ENCODE measurements at regions not wholly inside any gene's neighbourhood (a gene's known extent, or its start where the extent isn't known, plus 50 kb on each side); places are given as distances from the start of the nearest gene placed in this dataset.

DNA sequence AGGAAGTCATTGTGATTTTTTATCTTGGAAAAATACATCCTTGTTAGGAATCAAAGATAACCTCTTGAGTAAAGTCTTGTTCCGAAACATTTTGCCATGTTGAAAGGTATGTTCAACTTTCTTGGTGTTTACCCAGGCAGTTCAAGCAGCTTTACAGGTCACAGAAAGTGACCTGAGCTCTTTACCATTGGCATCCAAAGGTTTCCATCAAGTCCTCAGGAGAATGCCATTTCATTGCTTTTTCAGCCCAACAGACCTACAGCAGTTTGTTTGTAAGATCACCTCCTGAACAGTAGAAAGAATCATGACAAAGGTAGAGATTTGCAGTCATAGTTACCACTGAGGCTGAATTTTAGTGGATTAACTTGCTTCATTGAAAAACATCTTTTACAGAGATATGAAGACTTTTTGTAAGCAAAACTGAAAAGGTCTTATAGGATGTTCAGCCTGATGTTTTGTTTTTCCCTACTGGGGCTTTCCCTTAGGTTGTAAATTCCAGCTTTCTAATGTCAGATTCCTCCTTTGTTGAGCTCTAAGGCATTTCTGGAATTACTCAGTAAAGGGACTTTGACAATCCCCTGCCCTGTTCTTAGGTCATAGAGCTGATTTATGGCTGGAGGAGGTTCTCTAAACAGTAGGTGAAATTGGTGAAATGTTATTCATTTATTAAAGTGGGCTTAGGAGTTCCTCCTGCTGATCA is 236.8 kb upstream of the RBMS1 start:
- DNase-seq (ENCODE audit: extremely low read depth, low read depth), result no peak
- TF ChIP-seq, protein P1, sequence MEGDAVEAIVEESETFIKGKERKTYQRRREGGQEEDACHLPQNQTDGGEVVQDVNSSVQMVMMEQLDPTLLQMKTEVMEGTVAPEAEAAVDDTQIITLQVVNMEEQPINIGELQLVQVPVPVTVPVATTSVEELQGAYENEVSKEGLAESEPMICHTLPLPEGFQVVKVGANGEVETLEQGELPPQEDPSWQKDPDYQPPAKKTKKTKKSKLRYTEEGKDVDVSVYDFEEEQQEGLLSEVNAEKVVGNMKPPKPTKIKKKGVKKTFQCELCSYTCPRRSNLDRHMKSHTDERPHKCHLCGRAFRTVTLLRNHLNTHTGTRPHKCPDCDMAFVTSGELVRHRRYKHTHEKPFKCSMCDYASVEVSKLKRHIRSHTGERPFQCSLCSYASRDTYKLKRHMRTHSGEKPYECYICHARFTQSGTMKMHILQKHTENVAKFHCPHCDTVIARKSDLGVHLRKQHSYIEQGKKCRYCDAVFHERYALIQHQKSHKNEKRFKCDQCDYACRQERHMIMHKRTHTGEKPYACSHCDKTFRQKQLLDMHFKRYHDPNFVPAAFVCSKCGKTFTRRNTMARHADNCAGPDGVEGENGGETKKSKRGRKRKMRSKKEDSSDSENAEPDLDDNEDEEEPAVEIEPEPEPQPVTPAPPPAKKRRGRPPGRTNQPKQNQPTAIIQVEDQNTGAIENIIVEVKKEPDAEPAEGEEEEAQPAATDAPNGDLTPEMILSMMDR (IDR thresholded peaks at IDR 0.05; ENCODE audit: low read depth, low read length), result no peak

DNA sequence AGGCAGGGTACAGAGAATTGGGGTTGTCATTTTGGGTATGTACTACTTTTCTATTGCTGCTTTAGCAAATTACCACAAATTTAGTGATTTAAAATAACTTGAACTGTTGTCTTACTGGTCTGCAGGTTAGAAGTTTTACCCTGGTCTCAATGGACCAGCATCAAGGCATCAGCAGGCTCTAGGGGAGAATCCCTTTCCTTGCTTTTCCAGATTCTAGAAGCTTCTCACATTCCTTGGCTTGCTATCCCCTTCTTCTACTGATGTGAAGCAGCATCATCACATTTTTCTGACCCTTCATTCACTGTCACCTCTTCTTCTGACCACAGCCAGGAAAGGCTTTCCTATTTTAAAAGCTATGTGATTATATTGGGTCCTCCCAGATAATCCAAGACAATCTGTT is 237.8 kb upstream of the RBMS1 start:
- DNase-seq (ENCODE audit: extremely low read depth, low read depth), result no peak
- TF ChIP-seq, protein P1 (IDR thresholded peaks at IDR 0.05; ENCODE audit: low read depth, low read length), result no peak

DNA sequence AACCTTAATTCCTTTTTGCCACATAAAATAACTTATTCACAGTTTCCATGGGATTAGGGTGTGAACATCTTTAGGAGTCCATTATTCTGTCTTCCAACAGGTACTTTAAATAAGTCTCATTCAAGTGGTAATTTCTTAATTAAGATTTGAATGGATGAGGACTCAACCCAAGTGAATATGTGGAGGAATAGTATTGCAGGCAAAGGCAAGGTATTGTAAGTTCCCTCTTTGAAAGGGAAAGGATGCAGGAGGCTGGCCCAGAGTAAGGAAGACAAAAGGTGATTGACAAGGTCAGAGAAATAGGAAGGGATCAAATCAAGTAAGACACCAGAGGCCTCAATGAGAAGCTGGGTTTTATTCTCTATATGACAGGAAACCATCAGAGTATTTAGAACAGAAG is 238.2 kb upstream of the RBMS1 start:
- TF ChIP-seq, protein P1 (IDR thresholded peaks at IDR 0.05; ENCODE audit: low read depth, low read length), result no peak

DNA sequence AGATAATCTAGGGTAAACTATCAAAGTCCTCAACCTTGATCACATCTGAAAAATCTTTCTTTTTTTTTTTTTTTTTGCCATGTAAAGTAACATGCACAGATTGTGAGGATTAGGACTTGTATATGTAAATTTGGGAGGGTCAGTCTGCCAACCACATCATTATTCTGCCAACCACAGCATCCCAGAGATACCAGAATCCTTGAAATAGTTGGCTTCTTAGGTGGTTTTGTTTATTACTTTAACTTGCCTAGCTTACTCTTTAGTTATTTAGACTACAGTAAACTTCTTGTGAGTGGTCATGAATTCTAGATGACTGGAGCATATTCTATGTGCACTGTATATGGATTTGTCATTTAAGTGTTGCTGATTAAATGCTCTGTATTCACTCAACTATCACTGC is 242.1 kb upstream of the RBMS1 start:
- TF ChIP-seq, protein P1 (IDR thresholded peaks at IDR 0.05; ENCODE audit: low read depth, low read length), result no peak
- DNase-seq (ENCODE audit: extremely low read depth, low read depth), result no peak

More for the DNA sequence above, 238.2 kb upstream of the RBMS1 start:
- DNase-seq (ENCODE audit: extremely low read depth, low read depth), result no peak

DNA sequence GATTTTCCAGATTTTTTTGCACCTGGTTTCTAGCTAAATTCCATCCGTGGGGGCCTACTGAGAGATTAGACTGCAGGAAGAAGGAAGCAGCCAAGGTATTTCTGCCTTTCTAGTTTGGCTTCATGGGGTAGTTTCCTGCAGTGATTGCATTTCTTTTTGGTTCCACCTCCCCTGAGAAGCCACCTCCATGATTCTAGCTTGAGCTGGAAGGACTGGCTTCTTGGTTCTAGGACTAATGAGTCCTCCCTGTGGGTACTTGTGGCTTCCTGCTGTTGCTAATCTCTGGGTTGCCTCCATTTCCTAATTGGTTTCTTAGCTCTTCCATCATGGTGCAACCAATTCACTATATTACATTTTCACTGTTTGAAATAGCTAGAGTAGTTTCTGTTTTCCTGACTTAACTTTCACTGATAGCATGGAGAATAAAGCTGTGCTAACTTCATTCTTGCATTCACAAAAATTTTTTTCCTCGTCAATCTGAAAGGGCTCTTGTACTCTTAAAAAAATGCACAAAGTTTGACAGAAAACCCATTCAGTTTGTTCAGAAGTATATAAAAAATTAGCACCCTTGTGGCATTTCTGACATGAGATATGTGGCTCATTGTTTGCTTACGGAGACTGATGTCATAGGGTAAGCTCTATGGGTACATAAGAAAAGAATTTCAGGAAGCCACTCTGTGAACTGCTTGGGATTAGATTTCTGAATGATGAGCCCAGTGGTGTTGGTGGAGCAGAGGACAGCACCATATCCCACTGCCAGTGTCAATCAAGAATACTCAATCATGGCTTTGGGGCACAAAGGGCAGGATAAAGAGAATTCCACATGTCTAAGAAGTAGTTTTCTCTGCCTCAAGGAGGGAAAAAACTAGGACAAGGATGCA is 242.8 kb upstream of the RBMS1 start:
- no peak for DNase-seq (ENCODE audit: extremely low read depth, low read depth)
- TF ChIP-seq, protein P1 (IDR thresholded peaks at IDR 0.05; ENCODE audit: low read depth, low read length), result no peak

DNA sequence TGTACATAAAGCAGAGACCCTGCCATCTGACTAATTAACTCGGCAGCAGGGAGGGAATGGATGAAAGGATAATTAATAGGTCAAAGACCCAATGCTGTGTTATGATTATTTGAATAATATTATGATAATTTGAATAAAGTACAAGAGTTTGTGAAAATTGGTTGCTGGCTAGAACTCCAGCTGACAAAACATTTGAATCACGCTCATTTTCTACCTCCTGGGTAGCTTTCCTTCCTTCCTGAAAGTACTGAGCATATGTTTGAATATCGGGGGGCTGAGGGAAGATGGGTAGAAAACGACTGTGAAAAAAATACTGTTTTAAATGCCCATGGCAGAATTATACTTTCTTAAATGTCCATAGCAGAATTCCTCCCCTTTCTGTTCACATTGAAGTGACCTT is 243.6 kb upstream of the RBMS1 start:
- no peak for DNase-seq (ENCODE audit: extremely low read depth, low read depth)
- TF ChIP-seq, protein P1 (IDR thresholded peaks at IDR 0.05; ENCODE audit: low read depth, low read length), result no peak

DNA sequence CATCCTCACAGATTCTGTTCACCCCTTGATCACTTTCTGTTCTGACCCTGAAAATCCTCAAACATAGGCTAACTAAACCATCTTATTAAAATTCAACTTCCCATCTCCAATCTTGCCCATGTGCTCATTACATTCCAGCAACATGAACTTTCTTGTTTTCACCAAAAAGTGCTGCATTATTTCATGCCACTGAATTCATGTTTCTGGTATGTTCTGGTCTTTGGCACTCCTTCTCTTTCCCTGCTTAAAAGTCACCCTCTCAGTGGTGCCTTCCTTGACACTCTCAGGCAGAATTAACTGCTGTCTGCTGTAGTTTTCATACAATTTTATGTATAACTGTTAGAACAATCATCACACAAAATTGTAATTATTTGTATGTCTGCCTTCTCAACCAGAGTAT is 247.7 kb upstream of the RBMS1 start:
- TF ChIP-seq, protein P1 (IDR thresholded peaks at IDR 0.05; ENCODE audit: low read depth, low read length), result no peak
- DNase-seq (ENCODE audit: extremely low read depth, low read depth), result no peak
